Endothelial cell (in vitro differentiated cells): ENCODE measurements at regions not wholly inside any gene's neighbourhood (a gene's known extent, or its start where the extent isn't known, plus 50 kb on each side); places are given as distances from the start of the nearest gene placed in this dataset.

Experiments used
- DNase-seq: peaks from one replicate; pipeline ENCODE4 v3.0.0; 2021; ENCODE audit warnings: low spot score
- H3K27ac Mint-ChIP-seq: one replicate; pipeline ENCODE4 v1.8.0; 2021; ENCODE audit warnings: mixed read lengths, inconsistent platforms; ENCODE audit not compliant: unreplicated experiment
- H3K27me3 Mint-ChIP-seq: one replicate; pipeline ENCODE4 v1.8.0; 2021; ENCODE audit warnings: mild to moderate bottlenecking, moderate library complexity, mixed read lengths, inconsistent platforms; ENCODE audit not compliant: unreplicated experiment
- H3K36me3 Mint-ChIP-seq: one replicate; pipeline ENCODE4 v1.8.0; 2021; ENCODE audit warnings: mild to moderate bottlenecking, low read depth, mixed read lengths, inconsistent platforms; ENCODE audit not compliant: unreplicated experiment
- H3K4me1 Mint-ChIP-seq: one replicate; pipeline ENCODE4 v1.8.0; 2021; ENCODE audit warnings: mild to moderate bottlenecking, mixed read lengths, inconsistent platforms; ENCODE audit not compliant: unreplicated experiment
- H3K4me3 Mint-ChIP-seq: one replicate; pipeline ENCODE4 v1.8.0; 2021; ENCODE audit warnings: mild to moderate bottlenecking, mixed read lengths, inconsistent platforms; ENCODE audit not compliant: unreplicated experiment
- H3K9me3 Mint-ChIP-seq: one replicate; pipeline ENCODE4 v1.8.0; 2021; ENCODE audit warnings: mixed read lengths, inconsistent platforms; ENCODE audit not compliant: unreplicated experiment
- TF ChIP-seq, protein P1 (sequence below): fragments of 200-600 bp; sonication (generic); IDR thresholded peaks from one replicate; pipeline ENCODE4 v1.5.0; 2021; ENCODE audit warnings: antibody characterized with exemption; ENCODE audit not compliant: unreplicated experiment

DNA sequence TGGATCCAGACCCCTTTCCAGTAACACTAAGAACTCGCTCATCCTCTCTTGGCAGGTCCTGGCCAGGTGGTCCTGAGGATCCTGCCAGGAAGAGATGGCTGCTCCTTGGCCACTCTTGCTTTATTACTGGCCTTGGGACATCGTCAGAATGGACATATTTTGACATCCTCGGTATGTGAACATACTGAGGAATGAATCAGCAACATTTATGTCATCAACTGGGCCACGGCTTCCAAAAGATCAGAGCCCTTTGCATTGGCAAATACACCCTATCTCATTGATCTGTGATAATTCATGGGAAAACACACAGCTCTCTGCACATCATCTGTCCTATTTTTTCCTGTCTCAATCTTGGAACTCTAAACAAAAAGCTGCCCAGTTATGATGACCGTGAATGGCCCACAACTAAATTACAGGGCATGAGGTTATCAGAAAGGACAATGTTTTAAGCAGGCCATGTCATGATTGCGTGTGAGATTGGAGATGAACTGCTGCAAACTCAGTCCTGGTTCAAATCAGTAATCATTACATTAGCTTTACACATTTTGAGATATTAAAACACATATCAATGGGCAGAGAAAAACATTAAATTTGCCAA, 1325.8 kb downstream of the AACS start:
- Mint-ChIP-seq H3K27ac (no peak overlapping the region), H3K27me3 (peaks cover 1% of the 10 kb centered on the region), H3K36me3 (no peaks in the 10 kb centered on the region), H3K9me3 (peaks cover 36% of the 10 kb centered on the region), H3K4me1 (no peaks in the 10 kb centered on the region), H3K4me3 (no peak overlapping the region)
- no peak for DNase-seq
- TF ChIP-seq, protein P1, sequence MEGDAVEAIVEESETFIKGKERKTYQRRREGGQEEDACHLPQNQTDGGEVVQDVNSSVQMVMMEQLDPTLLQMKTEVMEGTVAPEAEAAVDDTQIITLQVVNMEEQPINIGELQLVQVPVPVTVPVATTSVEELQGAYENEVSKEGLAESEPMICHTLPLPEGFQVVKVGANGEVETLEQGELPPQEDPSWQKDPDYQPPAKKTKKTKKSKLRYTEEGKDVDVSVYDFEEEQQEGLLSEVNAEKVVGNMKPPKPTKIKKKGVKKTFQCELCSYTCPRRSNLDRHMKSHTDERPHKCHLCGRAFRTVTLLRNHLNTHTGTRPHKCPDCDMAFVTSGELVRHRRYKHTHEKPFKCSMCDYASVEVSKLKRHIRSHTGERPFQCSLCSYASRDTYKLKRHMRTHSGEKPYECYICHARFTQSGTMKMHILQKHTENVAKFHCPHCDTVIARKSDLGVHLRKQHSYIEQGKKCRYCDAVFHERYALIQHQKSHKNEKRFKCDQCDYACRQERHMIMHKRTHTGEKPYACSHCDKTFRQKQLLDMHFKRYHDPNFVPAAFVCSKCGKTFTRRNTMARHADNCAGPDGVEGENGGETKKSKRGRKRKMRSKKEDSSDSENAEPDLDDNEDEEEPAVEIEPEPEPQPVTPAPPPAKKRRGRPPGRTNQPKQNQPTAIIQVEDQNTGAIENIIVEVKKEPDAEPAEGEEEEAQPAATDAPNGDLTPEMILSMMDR: no peak

DNA sequence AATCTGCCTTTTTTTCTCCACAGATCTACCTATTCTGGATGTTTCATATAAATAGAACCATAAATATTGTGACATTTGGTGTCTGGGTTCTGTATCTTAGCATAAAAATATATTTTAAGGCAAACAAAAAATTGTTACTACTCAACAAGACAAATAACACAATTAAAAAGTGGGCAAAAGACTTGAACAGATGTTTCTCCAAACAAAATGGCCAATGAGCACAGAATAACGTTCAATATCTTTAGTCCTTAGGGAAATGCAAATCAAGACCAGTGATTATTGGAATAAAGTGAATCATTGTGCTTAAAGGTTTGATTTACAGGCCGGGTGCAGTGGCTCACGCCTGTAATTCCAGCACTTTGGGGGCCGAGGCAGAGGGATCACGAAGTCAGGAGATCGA, 1331.3 kb downstream of the AACS start:
- TF ChIP-seq, protein P1: no peak
- DNase-seq: no peak
- Mint-ChIP-seq H3K4me1 (no peaks in the 10 kb centered on the region), H3K27me3 (peaks cover 2% of the 10 kb centered on the region), H3K36me3 (peaks cover 7% of the 10 kb centered on the region), H3K27ac (no peak overlapping the region), H3K4me3 (no peak overlapping the region), H3K9me3 (peaks cover 28% of the 10 kb centered on the region)

DNA sequence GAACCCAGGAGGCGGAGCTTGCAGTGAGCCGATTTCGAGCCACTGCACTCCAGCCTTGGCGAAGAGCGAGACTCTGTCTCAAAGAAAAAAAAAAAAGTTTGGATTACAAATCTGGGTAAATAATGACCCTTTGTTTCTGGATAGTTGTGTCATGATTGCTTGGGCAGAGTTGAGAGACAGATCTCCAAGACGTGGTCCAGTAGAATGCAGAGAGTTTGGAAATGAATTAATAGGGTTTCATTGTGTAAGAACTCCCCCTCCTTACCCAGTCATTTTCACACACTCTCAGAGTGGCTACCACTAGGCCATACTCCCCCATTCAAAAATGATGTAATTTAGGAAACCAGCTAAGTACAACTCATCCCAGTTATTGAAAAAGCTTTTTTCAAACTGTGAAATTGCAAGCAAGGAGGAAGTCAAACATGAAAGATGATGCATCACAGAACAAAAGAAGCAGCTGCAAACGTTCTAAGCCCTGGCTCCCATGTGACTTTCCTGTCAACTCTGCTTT, 1331.9 kb downstream of the AACS start:
- H3K9me3 Mint-ChIP-seq: peaks cover 28% of the 10 kb centered on the region
- no peaks in the 10 kb centered on the region for H3K4me1 Mint-ChIP-seq
- no peak overlapping the region for H3K27ac Mint-ChIP-seq
- H3K4me3 Mint-ChIP-seq: no peak overlapping the region
- DNase-seq: no peak
- TF ChIP-seq, protein P1: no peak
- peaks cover 2% of the 10 kb centered on the region for H3K27me3 Mint-ChIP-seq
- H3K36me3 Mint-ChIP-seq: peaks cover 7% of the 10 kb centered on the region

DNA sequence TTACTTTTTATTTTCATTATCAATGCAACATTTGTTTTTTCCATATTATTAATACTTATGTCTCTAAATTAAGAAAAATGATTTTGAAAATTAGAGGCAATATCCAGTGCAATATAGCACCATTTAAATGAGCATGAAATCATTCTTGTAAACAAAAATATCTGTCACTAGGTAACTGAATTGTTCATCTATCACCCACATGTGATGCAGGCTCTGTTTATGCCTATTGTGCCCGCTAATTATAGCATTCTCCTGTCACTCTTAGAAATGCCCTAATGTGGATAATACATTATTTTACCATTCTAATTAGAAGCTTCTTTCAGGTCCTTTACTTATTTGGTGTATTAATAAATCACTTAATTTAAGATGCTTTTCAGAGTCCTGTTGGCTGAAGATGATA, 1332.4 kb downstream of the AACS start:
- H3K9me3 Mint-ChIP-seq: peaks cover 28% of the 10 kb centered on the region
- H3K27ac Mint-ChIP-seq: no peak overlapping the region
- no peaks in the 10 kb centered on the region for H3K4me1 Mint-ChIP-seq
- TF ChIP-seq, protein P1: no peak
- DNase-seq: no peak
- H3K4me3 Mint-ChIP-seq: no peak overlapping the region
- H3K27me3 Mint-ChIP-seq: peaks cover 2% of the 10 kb centered on the region
- H3K36me3 Mint-ChIP-seq: peaks cover 7% of the 10 kb centered on the region

DNA sequence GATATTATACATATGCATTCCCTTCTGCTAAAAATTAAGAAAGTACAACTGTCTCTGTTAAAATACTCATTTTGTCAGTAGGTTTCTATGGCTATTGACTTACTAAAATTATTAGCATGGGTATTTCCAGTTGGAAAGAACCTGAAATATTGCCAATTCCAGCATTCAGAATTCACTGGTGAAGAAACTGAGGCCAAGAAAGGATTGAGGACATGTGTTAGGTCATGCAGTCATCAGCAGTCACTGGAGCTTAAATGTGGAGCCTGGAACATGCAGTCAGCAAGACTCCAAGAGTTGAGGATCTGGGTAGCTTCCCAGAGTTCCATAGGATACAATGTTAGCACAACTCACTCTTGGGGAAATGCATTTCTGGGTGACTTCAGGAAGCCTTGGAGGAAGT, 1335.6 kb downstream of the AACS start:
- TF ChIP-seq, protein P1: no peak
- Mint-ChIP-seq H3K9me3 (peaks cover 16% of the 10 kb centered on the region), H3K36me3 (peaks cover 7% of the 10 kb centered on the region), H3K4me3 (no peak overlapping the region), H3K27ac (peak overlapping the region; percentile 31), H3K27me3 (peaks cover 4% of the 10 kb centered on the region), H3K4me1 (no peaks in the 10 kb centered on the region)
- DNase-seq: no peak
